DMS 273 treated with DMSO at 0.1 percent for 48 hours (cell line): ENCODE measurements at regions not wholly inside any gene's neighbourhood (a gene's known extent, or its start where the extent isn't known, plus 50 kb on each side); places are given as distances from the start of the nearest gene placed in this dataset.
"Not testable (repeated sequence)": the region's sequence is repeated elsewhere in the genome, so short reads cannot be mapped to it uniquely, and the experiment has no call there.

Experiments used
- DNase-seq: peaks from one replicate; lab custom pipeline; 2025; lab: John Stamatoyannopoulos, UW

- no peak for DNase-seq
Measured at GRCh38 chr6:97915537-97915936, 632.5 kb upstream of the MMS22L start.

- DNase-seq = no peak
Measured at GRCh38 chr6:97917369-97917768, 634.4 kb upstream of the MMS22L start.

- no peak for DNase-seq
Measured at GRCh38 chr6:97919046-97919445, 636.0 kb upstream of the MMS22L start.

- DNase-seq = no peak
Measured at GRCh38 chr6:97919631-97920030, 636.6 kb upstream of the MMS22L start.

- DNase-seq = no peak
Measured at GRCh38 chr6:97923249-97923648, 640.2 kb upstream of the MMS22L start.

- DNase-seq = no peak
Measured at GRCh38 chr6:97925504-97925903, 642.5 kb upstream of the MMS22L start.

GRCh38 chr6:97939440-97940168 lies 656.6 kb upstream of the MMS22L start:
- no peak for DNase-seq

- no peak for DNase-seq
Measured at GRCh38 chr6:97947841-97948240, 664.8 kb upstream of the MMS22L start.

GRCh38 chr6:97958134-97958533 lies 675.1 kb upstream of the MMS22L start:
- no peak for DNase-seq

- no peak for DNase-seq
Measured at GRCh38 chr6:97963193-97963592, 680.2 kb upstream of the MMS22L start.

- DNase-seq = no peak
Measured at GRCh38 chr6:97969065-97969464, 686.0 kb upstream of the MMS22L start.

- no peak for DNase-seq
Measured at GRCh38 chr6:97977084-97977483, 694.1 kb upstream of the MMS22L start.

GRCh38 chr6:97978855-97979271 lies 695.8 kb upstream of the MMS22L start:
- no peak for DNase-seq

- not testable (repeated sequence) for DNase-seq
Measured at GRCh38 chr6:97979285-97979684, 696.3 kb upstream of the MMS22L start.

GRCh38 chr6:97989451-97989850 lies 706.4 kb upstream of the MMS22L start:
- DNase-seq = no peak

GRCh38 chr6:97995158-97995557 lies 712.1 kb upstream of the MMS22L start:
- DNase-seq = no peak

GRCh38 chr6:98002678-98003077 lies 719.7 kb upstream of the MMS22L start:
- no peak for DNase-seq

GRCh38 chr6:98014442-98015201 lies 731.6 kb upstream of the MMS22L start:
- DNase-seq = no peak

- DNase-seq = no peak
Measured at GRCh38 chr6:98016565-98016964, 733.5 kb upstream of the MMS22L start.

- DNase-seq = no peak
Measured at GRCh38 chr6:98020222-98020621, 737.2 kb upstream of the MMS22L start.

- no peak for DNase-seq
Measured at GRCh38 chr6:98024359-98024758, 741.3 kb upstream of the MMS22L start.

GRCh38 chr6:98027898-98028297 lies 744.9 kb upstream of the MMS22L start:
- DNase-seq = no peak

- no peak for DNase-seq
Measured at GRCh38 chr6:98033617-98034016, 750.6 kb upstream of the MMS22L start.
